Thyroid gland (tissue), 4 donors: ENCODE measurements at regions not wholly inside any gene's neighbourhood (a gene's known extent, or its start where the extent isn't known, plus 50 kb on each side); places are given as distances from the start of the nearest gene placed in this dataset.

Experiments used
- CTCF ChIP-seq, 6 experiments: fragments of 200-600 bp in 3 of 6; fragments of 450-650 bp in 3 of 6; sonication (generic) in 3 of 6; IDR thresholded peaks; one replicate each; pipeline ENCODE4 v1.5.1; 2016 to 2019; ENCODE audit warnings: antibody characterized with exemption in 6 of 6, mild to moderate bottlenecking in 2 of 6, inconsistent platforms in 1 of 6, moderate library complexity in 1 of 6
- POLR2A ChIP-seq, 2 donors: fragments of 450-650 bp; IDR thresholded peaks; one replicate each; pipeline ENCODE4 v1.6.1; 2017; ENCODE audit warnings: antibody characterized with exemption in 2 of 2, mild to moderate bottlenecking in 2 of 2, moderate library complexity in 1 of 2

GRCh38 chr15:67930720-67931119 lies 90.9 kb upstream of the RNU6-1 start:
- no peak for TF ChIP-seq POLR2A (IDR thresholded peaks at IDR 0.05)
- no peak for TF ChIP-seq CTCF (IDR thresholded peaks at IDR 0.05)
